Inferior parietal cortex (tissue), 1 donor: ENCODE measurements at regions not wholly inside any gene's neighbourhood (a gene's known extent, or its start where the extent isn't known, plus 50 kb on each side); places are given as distances from the start of the nearest gene placed in this dataset.
"Not testable (repeated sequence)": the region's sequence is repeated elsewhere in the genome, so short reads cannot be mapped to it uniquely, and the experiment has no call there.

Source experiments
- DNase-seq: peaks from one replicate; pipeline ENCODE4 v3.0.0-alpha.2; 2016; ENCODE audit errors: extremely low spot score

DNA sequence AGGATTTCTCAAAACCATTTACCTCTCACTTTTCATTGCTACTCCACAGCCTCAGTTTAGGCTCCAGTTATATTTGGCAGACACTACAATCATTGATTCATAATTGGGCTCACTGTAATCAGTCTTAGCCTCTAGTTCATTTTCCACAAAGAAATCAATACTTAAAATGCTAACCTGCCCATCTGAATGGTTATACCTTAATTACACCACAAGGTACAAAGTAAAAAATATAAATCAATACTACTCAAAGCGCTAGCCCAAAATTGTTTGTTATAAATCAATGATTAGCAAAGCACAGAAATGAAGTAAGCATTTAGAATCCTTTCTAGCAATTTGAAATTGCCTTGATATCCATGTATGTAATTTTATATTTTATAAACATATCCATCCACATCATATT is 222.6 kb upstream of the NDST3 start:
- DNase-seq = no peak

DNA sequence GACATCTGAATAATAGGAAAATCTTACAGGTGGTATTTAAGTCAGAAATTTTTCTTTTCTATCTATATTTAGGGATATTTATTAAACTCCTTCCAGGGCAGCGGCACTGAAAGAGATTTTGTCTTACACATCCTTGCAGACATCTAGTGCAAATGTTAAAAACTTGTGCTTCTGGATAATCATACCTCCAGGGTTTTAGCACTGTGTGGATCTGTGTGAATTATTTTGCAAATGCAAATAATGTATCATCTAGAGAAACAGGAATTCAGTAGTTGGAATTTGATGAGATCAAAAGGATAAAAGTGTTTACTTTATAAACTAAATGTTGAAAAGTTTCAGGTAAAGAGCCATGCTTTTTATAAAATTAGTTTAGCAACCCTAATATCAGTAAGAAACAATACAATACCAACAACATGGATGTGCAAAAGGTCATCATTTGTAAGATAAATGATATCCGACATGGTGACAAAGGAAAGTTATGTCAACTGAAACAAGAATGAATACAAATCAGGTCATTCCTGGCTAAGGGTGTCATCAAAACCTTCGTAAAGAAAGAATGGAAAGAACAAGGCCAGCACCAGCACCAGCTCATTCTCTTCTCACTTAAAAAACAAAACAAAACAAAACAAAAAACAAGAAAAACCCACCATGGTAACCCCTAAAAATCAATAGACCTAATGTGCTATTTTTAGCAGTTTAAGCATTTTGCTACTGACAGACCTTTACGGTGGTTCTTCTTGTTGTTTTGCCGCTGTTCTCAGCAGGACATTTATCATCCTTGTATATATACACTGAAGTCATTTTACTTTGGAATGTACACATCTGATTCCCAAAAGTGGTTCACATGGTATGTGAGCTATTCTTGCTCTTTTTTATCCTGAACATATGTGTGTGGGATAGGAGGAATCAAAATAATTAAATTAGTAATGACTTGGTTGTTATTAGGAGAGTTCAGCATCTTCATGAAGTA is 219.7 kb upstream of the NDST3 start:
- DNase-seq = no peak

DNA sequence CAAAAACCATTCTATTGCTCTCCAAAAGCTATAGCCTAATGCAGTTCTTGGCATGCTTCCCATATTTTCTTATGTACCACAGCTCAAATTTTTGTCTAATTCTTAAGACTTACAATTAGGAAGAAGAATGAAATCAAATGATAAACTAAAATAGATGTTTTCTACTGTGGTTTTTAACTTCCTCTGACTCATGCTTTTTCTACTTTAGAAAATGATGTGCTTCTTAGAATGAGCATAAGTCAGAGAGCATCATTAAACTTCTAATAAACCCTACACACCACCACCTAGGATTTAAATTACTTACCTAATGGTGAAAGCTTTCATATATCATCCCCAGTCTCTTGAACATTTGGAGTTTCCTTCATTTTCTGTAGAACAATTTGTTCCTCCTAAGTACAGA is 217.0 kb upstream of the NDST3 start:
- no peak for DNase-seq

DNA sequence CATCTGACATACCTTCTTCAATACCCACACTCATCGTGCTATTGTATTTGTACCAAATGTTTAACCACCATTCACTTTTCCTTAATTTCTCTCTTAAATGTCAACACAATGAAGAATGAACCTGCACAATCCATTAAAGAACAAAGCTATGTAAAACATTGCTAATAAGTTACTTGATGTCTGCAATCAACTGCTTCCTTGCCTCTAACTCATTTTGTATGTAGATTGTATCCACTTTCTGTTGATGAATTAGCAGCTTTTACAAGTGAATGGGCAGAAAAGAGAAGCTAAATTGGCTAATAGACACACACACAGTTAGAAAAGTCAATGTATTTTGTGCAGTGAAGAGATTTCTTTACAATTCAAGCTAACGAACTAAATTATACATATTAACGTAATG is 212.5 kb upstream of the NDST3 start:
- no peak for DNase-seq

DNA sequence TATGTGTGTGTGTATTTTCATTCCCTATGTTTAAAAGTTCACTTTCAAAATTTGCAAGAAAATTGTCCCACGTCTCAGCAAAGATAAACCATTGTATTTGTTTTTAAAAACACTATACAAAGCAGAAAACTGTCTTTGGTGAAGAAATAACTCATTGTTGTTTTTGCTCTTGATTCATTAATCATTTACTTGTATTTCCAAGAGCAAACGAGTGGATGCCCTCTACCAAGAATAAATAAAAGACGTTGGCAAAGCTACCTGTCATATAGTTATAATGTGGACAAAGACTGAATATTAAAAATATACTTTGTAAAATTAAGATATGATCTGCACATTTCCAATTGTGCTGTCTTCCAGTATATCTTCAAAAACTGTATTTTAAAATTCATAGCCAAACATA is 210.9 kb upstream of the NDST3 start:
- no peak for DNase-seq

DNA sequence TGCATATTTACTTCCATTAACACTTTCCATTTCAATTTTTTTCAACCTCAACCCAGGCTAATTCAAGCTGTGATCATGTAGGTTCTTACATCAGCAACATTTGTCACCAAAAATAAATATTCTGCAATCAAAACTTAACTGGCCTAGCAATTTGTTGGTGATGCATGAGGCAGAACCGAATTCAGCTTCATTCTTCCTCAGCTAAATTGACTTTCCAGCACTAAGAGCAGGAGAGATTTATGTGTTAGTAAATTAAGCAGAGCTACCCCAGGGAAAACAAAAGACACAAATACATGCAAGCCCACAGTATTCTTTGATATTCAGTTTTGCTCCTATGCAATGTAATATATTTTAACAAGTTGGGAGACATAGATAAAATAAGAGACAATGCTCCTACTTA is 208.7 kb upstream of the NDST3 start:
- DNase-seq = no peak

DNA sequence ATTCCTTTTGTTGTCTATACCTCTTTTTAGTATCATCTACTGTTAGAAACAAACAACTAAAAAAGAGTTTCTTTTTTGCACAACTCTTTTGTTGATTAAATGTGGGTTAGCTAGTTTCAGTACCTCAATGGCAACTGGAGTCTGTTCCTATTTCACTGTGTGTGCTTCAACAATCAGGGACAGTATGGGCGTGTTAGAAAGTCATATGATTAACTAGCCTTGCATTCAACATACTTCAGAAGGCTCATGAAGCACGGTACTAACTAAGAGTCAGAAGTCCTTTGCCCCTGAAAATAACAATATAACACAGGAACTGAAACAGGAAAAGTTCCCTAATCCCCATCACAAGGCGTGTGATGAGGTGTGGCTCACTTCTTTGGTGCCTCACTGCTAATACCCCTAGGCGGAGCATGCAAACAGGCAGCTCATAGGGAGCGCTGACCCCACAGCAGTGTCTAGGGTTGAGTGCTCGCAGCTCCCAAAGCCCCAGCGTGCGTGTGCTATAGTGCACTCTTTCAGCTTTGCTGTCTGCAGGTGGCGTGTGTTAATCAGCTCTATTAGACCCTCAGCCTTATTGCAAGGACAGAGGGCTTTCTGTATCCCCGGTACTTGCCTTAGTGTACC is 203.1 kb upstream of the NDST3 start:
- DNase-seq = no peak

DNA sequence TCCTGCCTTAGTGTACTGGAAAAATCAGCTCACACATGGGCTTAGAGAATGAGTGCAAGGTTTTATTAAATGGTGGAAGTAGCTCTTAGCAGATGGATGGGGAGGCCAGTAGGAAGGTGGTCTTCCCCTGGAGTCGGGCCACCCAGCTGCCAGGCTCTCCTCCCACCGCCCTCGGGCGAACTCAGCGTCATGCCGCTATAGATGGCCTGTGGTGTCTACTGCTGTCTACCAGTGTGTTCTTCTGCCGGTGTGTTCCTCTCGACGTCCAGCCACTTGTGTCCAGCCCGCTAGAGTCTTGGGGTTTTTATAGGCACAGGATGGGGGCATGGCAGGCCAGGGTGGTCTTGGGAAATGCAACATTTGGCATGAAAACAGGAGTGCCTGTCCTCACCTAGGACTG is 198.7 kb upstream of the NDST3 start:
- no peak for DNase-seq

DNA sequence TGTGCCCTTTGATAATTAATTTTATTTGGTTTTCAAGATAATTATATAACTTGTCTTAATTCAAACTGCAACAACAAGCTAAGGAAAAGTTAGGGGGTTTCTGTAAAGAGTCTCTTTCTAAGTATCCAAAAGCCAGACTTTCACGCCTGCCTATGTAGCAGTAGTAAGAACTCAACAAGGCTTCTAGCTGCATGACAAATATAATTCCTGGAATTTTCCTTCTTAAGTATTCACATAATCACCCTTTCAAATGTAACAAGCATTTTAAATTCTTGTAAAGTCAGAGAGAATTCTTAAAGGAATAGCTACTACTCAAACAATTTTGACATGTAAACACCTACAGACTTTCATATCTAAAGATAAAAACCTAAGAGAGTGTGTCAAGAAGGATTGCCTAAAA is 189.7 kb upstream of the NDST3 start:
- no peak for DNase-seq

DNA sequence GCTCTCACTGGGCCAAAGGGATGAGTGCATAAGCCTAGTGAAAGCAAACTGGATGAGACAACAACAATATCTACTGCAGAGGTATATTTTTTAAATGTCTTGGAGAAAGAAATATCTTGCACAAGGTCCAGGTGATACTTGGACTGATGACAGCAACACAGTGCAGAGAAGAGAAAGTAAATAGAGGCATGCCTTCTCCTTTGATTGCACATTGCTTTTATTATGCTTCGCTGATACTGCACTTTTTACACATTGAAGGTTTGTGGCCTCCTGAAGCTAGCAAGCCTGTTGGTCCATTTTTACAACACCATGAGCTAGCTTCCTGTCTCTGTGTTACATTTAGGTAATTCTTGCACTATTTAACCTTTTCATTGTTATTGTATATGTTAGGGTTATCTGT is 189.0 kb upstream of the NDST3 start:
- DNase-seq = no peak

DNA sequence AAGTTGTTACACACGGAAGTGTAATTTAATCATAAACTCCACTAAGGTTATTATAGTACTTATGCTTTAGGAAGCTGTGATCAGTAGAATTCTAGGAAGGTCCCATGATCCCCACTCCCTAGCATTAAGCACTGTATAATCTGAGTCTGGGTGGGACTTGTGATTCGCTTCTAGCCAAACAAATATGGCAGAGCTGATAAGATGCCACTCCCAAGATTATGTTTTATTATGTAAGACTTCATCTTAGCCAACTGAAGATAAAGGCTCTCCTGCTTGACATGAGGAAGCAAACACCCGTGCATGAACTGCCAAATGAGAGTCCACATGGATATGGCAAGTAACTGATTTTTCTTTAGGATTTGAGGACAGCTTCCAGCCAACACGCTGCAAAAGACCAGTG is 186.4 kb upstream of the NDST3 start:
- DNase-seq = no peak

DNA sequence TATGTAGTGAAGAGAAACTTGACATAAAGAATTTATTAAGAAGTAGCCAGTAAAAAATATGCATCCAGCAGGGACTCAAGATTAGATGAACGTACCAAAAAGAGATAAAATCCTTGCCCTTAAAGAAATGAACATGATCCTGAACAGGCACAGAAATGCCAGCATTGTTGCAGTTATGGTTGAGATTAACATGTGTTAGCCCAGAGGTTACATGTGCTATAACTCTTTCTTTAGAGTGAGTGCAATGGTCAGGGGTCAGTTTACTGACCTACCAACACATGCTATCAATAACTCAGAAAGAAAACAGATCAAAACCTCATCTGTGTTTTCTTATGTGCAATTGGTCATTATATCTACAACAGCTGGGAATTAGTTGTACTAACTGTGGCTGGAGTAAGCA is 166.1 kb upstream of the NDST3 start:
- no peak for DNase-seq

DNA sequence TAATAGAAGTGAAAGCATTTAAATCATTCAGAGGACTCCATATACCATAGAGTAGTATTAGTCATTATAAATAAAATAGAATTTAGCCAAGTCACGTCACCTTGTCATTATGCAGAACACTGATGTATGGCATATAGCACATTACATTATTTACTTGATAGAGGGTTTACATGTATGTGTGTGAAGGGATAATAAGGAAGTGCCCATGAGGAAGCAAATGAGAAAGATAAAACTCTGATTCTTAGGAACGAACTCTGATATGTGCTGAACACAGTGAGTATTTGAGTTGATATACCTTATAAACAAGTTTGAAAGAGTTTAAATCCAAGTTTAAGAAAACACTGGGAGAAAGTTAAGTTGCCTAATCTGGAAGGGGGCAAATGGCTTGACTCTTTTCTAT is 160.5 kb upstream of the NDST3 start:
- DNase-seq = no peak

DNA sequence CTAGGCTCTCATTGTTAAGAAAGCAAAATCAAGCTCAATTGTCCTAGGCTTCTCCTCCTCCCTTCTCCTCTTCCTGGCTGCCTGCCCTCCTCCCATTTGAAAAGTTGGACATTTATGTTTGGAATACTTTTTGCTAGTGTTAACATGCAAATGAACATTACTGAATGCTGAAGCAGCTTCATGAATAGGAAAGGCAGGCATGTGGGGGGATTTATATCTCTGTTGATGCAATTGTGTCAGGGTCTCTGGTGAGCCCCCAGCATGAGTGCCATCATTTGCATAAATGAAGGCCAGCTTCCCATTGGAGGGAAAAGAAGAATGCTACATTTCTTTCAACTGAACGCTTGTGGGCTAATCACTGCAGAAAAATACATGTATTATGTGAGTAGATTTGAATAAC is 160.1 kb upstream of the NDST3 start:
- DNase-seq = no peak

DNA sequence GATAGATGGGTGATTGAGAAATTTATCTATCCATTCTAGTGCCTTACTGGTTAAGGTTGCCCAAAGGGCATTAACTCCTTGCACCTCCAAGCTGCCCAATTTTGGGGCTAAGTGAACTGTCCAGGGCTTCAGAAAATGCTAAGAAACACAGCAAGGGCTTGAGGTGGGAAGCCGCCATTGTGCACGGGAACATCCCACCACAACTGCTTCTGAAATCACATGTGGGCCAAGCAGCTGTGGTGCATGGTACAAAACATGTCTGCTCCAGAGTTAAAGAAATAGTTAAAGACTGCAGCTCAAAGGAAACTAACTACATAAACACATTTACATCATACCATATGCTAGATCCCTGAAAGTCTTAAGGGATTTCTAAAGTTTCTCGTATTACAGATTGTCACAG is 144.3 kb upstream of the NDST3 start:
- DNase-seq = no peak

DNA sequence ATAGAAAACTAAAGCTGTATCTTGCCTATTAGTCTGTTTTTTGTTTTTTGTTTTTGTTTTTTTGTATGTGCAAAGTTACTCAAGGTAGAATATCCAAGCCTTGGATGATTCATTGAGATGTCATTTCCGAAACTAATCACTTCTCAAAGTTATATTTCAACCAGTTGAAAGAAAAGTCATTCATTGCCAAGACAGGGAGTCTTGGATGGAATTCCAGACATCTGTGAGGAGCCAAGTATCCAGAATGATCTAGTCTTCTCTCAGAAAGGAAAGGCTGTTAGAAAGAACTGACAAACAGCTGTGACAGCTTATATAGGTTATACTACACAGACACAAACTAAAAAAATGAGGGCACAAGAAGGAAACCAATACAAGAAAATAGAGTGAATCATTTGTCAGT is 141.1 kb upstream of the NDST3 start:
- no peak for DNase-seq

DNA sequence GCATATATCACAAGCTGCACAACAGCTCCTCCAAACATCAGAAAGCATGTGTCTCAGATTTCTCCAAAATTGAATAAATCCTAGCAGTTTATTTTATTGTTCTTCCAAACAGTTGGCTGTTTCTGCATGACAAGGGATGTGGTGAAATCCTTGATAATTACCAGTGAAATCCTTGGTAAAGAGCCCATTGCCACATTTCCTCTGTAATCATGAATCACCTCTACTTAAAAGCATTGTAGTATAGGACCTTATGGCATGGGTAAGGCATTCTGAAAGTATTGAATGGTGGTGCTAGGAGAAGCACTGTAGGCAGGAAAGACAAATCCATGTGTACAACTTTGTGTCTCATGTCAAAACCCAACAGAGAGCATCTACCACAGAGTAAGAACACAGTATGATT is 135.8 kb upstream of the NDST3 start:
- no peak for DNase-seq

DNA sequence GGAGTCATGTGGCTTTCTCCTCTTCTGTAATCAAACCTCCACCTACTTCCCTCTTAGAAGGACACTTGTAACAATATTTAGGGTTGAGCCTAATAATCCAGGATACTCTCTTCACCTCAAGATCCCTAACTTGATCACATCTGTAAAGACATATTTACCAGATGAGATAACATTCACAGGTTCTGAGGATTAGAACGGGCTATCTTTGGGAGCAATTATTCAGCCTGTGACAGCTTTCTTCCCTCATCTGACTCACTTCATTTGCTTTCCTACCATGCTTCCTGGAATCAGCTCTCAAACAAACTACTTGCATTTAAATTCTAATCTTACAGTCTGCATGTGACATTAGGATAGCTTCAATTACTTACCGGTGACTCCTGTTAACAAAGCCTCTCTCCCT is 133.5 kb upstream of the NDST3 start:
- no peak for DNase-seq

DNA sequence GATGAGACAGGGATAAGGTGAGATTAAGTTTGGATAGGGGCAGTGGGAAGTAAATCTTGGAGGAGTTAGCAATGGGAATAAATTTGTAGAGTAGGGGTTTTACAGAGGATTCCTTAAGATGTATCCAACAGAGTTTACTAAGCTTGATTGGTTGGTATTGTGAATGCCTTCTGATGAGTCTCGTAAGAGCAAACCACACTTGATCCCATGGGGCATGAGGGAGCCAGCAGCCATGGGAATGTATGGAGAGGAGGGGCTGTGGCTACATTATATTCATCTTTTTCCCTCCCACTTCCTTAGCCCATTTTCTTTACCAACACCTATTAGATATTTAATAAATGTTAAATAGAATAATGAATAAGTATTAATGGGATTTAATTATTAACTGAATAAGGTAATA is 126.6 kb upstream of the NDST3 start:
- no peak for DNase-seq

DNA sequence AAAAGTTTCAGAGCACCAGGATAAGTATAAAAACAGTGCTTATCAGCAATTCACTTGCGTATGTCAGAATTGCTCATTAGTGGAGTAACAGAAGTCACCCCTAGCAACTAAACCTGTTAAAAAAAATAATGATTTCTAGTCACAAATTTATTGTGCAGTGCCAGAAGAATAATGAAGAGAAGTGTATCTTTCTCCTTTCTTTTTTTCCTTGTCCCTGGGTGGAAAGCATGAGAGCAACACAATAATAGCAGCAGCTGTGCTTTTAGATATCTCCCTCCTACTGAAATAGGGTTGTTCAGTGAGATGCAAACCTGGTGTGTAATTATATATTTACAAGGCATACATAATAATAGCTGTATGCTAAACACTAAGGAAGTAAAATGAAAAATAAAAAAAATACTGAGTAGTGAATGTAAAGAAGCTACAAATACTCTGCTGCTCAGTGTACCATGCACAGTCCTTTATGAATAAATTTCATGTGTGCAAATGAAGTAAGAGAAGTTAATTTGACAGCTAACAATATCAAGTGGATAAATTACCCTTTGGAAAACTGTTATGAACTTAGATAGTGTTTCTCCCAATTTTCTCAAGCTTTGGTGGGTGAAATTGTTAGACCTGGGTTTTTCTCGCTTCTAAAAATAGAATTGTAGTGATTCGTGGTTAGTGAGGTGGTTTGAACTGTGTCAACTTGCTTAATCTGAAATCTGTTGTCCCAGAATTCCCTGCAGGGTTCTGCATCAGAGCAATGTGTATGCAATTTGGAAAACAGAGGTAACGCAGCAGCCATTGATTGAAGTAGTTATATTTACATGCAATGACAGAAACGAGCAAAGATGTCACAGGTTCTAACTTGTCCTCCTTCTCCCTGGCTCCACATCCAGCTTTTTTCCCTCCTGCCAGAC is 125.7 kb upstream of the NDST3 start:
- no peak for DNase-seq

DNA sequence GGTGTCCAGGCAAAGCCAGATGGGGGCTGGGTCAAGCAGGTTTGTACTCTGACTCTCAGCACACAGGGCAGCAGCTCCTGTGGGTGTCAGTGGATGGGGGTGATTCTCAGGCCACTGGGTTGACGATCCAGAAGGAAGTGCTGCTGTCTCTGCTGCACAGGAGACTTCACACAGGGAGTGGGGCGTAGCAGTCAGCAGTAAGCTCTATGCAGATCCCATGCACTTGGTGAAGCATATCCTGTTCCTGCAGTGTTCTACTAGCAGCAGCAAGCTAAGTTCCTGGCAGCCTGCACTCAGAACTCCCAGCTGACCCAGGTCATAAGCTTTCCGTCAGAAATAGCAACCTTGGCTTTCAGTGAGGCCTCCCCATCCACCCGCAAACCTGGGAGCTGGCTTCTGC is 117.6 kb upstream of the NDST3 start:
- no peak for DNase-seq

DNA sequence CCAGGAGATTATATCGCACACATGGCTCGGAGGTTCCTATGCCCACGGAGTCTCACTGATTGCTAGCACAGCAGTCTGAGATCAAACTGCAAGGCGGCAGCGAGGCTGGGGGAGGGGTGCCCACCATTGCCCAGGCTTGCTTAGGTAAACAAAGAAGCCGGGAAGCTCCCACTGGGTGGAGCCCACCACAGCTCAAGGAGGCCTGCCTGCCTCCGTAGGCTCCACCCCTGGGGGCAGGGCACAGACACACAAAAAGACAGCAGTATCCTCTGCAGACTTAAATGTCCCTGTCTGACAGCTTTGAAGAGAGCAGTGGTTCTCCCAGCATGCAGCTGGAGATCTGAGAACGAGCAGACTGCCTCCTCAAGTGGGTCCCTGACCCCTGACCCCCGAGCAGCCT is 112.0 kb upstream of the NDST3 start:
- not testable (repeated sequence) for DNase-seq
